Type B pancreatic cell (in vitro differentiated cells): ENCODE measurements at regions not wholly inside any gene's neighbourhood (a gene's known extent, or its start where the extent isn't known, plus 50 kb on each side); places are given as distances from the start of the nearest gene placed in this dataset.
"Not testable (repeated sequence)": the region's sequence is repeated elsewhere in the genome, so short reads cannot be mapped to it uniquely, and the experiment has no call there.

Experiments used
- DNase-seq: peaks from one replicate; pipeline ENCODE4 v3.0.0; 2021; ENCODE audit warnings: mixed read lengths; ENCODE audit not compliant: unreplicated experiment; ENCODE audit errors: extremely low spot score
- H3K27ac Mint-ChIP-seq: 2 replicates; pipeline ENCODE4 v1.8.0; 2021; ENCODE audit warnings: mild to moderate bottlenecking, mixed read lengths
- H3K27me3 Mint-ChIP-seq: 2 replicates; pipeline ENCODE4 v1.8.0; 2021; ENCODE audit warnings: mixed read lengths
- H3K36me3 Mint-ChIP-seq: 2 replicates; pipeline ENCODE4 v1.8.0; 2021; ENCODE audit warnings: mixed read lengths
- H3K4me1 Mint-ChIP-seq: one replicate; pipeline ENCODE4 v1.8.0; 2021; ENCODE audit warnings: mixed read lengths; ENCODE audit not compliant: unreplicated experiment
- H3K4me3 Mint-ChIP-seq: 2 replicates; pipeline ENCODE4 v1.8.0; 2021; ENCODE audit warnings: mild to moderate bottlenecking, mixed read lengths
- H3K9me3 Mint-ChIP-seq: 2 replicates; pipeline ENCODE4 v1.8.0; 2021; ENCODE audit warnings: mixed read lengths
- CTCF ChIP-seq: fragments of 200-600 bp; sonication (generic); conservative IDR thresholded peaks from 2 replicates; pipeline ENCODE4 v1.5.0; 2021; ENCODE audit warnings: antibody characterized with exemption, mild to moderate bottlenecking

- no peak for TF ChIP-seq CTCF
- Mint-ChIP-seq H3K4me1 (no peaks in the 10 kb centered on the region), H3K9me3 (peaks cover 11% of the 10 kb centered on the region), H3K27me3 (no peaks in the 10 kb centered on the region), H3K4me3 (no peak overlapping the region), H3K36me3 (no peaks in the 10 kb centered on the region), H3K27ac (no peak overlapping the region)
- no peak for DNase-seq
Measured at GRCh38 chr6:115194981-115195638, 852.3 kb upstream of the HS3ST5 start.

GRCh38 chr6:115191989-115192388 is 849.2 kb upstream of the HS3ST5 start:
- H3K36me3 Mint-ChIP-seq: no peaks in the 10 kb centered on the region
- no peaks in the 10 kb centered on the region for H3K9me3 Mint-ChIP-seq
- no peak overlapping the region for H3K4me3 Mint-ChIP-seq
- no peak for DNase-seq
- TF ChIP-seq CTCF: no peak
- no peaks in the 10 kb centered on the region for H3K27me3 Mint-ChIP-seq
- H3K27ac Mint-ChIP-seq: no peak overlapping the region
- H3K4me1 Mint-ChIP-seq: no peaks in the 10 kb centered on the region

GRCh38 chr6:115190534-115190933 is 847.7 kb upstream of the HS3ST5 start:
- no peaks in the 10 kb centered on the region for H3K4me1 Mint-ChIP-seq

GRCh38 chr6:115175456-115175855 is 832.6 kb upstream of the HS3ST5 start:
- H3K4me3 Mint-ChIP-seq, H3K27ac Mint-ChIP-seq, H3K27me3 Mint-ChIP-seq, H3K36me3 Mint-ChIP-seq, DNase-seq, H3K4me1 Mint-ChIP-seq, H3K9me3 Mint-ChIP-seq: not testable (repeated sequence)

More at GRCh38 chr6:115190534-115190933, 847.7 kb upstream of the HS3ST5 start:
- TF ChIP-seq CTCF: no peak
- no peaks in the 10 kb centered on the region for H3K9me3 Mint-ChIP-seq
- DNase-seq: no peak
- no peak overlapping the region for H3K4me3 Mint-ChIP-seq
- H3K27ac Mint-ChIP-seq: no peak overlapping the region
- no peaks in the 10 kb centered on the region for H3K27me3 Mint-ChIP-seq
- no peaks in the 10 kb centered on the region for H3K36me3 Mint-ChIP-seq

- H3K9me3 Mint-ChIP-seq, H3K27me3 Mint-ChIP-seq, H3K36me3 Mint-ChIP-seq, H3K27ac Mint-ChIP-seq, DNase-seq, H3K4me1 Mint-ChIP-seq, H3K4me3 Mint-ChIP-seq: not testable (repeated sequence)
Measured at GRCh38 chr6:115165912-115166311, 823.1 kb upstream of the HS3ST5 start.

- H3K9me3 Mint-ChIP-seq: no peaks in the 10 kb centered on the region
- no peak overlapping the region for H3K27ac Mint-ChIP-seq
- H3K36me3 Mint-ChIP-seq: no peaks in the 10 kb centered on the region
- no peaks in the 10 kb centered on the region for H3K4me1 Mint-ChIP-seq
- no peak for TF ChIP-seq CTCF
- no peak overlapping the region for H3K4me3 Mint-ChIP-seq
- DNase-seq: no peak
- no peaks in the 10 kb centered on the region for H3K27me3 Mint-ChIP-seq
Measured at GRCh38 chr6:115159733-115160132, 816.9 kb upstream of the HS3ST5 start.

- H3K27ac Mint-ChIP-seq: no peak overlapping the region
- no peak for TF ChIP-seq CTCF
- H3K27me3 Mint-ChIP-seq: no peaks in the 10 kb centered on the region
- no peaks in the 10 kb centered on the region for H3K4me1 Mint-ChIP-seq
- H3K4me3 Mint-ChIP-seq: no peak overlapping the region
- no peaks in the 10 kb centered on the region for H3K9me3 Mint-ChIP-seq
- no peaks in the 10 kb centered on the region for H3K36me3 Mint-ChIP-seq
- DNase-seq: no peak
Measured at GRCh38 chr6:115137910-115138309, 795.1 kb upstream of the HS3ST5 start.
